ENCODE measurements at regions not wholly inside any gene's neighbourhood (a gene's known extent, or its start where the extent isn't known, plus 50 kb on each side); places are given as distances from the start of the nearest gene placed in this dataset.

DNA sequence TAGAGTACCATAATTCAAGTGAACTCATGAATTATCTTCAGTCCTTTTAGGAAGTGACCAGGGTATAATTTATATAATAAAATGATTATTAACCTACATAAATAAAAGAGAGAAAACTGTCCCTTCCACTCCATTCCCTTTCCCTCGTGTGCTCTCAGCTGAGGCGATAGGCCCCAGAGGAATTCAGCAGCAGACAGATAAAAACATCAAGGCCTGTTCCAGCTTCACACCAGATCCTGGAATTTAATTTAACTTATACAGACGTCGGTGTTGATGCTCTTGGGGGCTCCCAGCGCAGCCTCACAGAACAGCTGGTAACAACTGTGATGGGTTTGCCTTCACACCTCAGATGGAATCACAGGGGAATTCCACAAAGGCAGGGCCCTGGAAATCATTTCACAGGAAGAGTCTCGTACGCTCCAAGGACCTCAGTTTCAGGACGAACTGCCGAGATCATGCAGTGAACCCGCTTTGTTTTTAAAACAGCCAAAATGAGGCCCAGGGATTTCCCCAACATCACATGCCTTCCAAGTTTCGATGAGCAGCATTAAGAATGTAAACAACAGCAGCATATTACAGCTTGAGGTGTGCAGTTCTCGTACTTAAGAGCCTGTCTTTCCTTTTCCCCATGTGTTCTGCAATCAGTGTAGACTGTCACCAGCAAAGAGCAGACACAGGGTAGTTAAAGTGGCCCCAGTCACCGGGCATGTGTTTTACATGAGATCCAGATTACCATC, 73.6 kb upstream of the ALDH1B1 start:
- no peak overlapping the region for H3K27ac ChIP-seq (ENCODE audit: insufficient read depth, low read length)
- peak in 1 of 2 donors; percentile 43 for DNase-seq (ENCODE audit: low read depth in 2 of 2)
- TF ChIP-seq EZH2 (IDR thresholded peaks at IDR 0.05; ENCODE audit: low read length, missing control alignments) (no peak), CTCF (conservative IDR thresholded peaks at IDR 0.05 in 1 of 2, IDR thresholded peaks at IDR 0.05 in 1 of 2; ENCODE audit: low read depth in 1 of 2, low read length in 2 of 2) (no peak)
- peaks cover 2% of the 10 kb centered on the region for H3K27me3 ChIP-seq (ENCODE audit: control insufficient read depth, insufficient read depth, low read length)
- H3K4me3 ChIP-seq (replicated peaks in 1 of 4; ENCODE audit: control extremely low read depth in 1 of 4, insufficient read depth in 1 of 4, low read depth in 3 of 4, low read length in 4 of 4): peak overlapping the region in 3 of 4 experiments; percentile 7 to 43 (median 42)
- no peaks in the 10 kb centered on the region for H4K20me1 ChIP-seq (ENCODE audit: control insufficient read depth, extremely low read depth, insufficient read depth, low read length)
- no peaks in the 10 kb centered on the region for H3K4me1 ChIP-seq (ENCODE audit: control insufficient read depth, extremely low read depth, insufficient read depth, low read length)
- peak overlapping the region; percentile 72 for H3K4me2 ChIP-seq (ENCODE audit: extremely low read depth, insufficient read depth, low read length)
- H3K9me3 ChIP-seq (ENCODE audit: control insufficient read depth, insufficient read depth, low read depth, low read length): no peaks in the 10 kb centered on the region
- no peaks in the 10 kb centered on the region for H3K36me3 ChIP-seq (ENCODE audit: control insufficient read depth, insufficient read depth, low read length)
- no peaks in the 10 kb centered on the region for H3K79me2 ChIP-seq (ENCODE audit: control insufficient read depth, insufficient read depth, low read length)
- H2AFZ ChIP-seq (ENCODE audit: low read length): peak overlapping the region; percentile 87
- no peak overlapping the region for H3K9ac ChIP-seq (ENCODE audit: insufficient read depth, low read length)

GRCh38 chr9:38316166-38316780, 76.2 kb upstream of the ALDH1B1 start:
- Histone ChIP-seq H3K27ac (ENCODE audit: insufficient read depth, low read length) (no peak overlapping the region), H3K9me3 (ENCODE audit: control insufficient read depth, insufficient read depth, low read depth, low read length) (no peaks in the 10 kb centered on the region), H2AFZ (ENCODE audit: low read length) (no peak overlapping the region), H3K9ac (ENCODE audit: insufficient read depth, low read length) (no peak overlapping the region), H4K20me1 (ENCODE audit: control insufficient read depth, extremely low read depth, insufficient read depth, low read length) (no peaks in the 10 kb centered on the region), H3K4me2 (ENCODE audit: extremely low read depth, insufficient read depth, low read length) (no peak overlapping the region), H3K4me3 (replicated peaks in 1 of 4; ENCODE audit: control extremely low read depth in 1 of 4, insufficient read depth in 1 of 4, low read depth in 3 of 4, low read length in 4 of 4) (no peak overlapping the region), H3K79me2 (ENCODE audit: control insufficient read depth, insufficient read depth, low read length) (no peaks in the 10 kb centered on the region), H3K27me3 (ENCODE audit: control insufficient read depth, insufficient read depth, low read length) (peaks cover 6% of the 10 kb centered on the region), H3K36me3 (ENCODE audit: control insufficient read depth, insufficient read depth, low read length) (no peaks in the 10 kb centered on the region), H3K4me1 (ENCODE audit: control insufficient read depth, extremely low read depth, insufficient read depth, low read length) (no peaks in the 10 kb centered on the region)
- DNase-seq (ENCODE audit: low read depth in 2 of 2): no peak
- TF ChIP-seq CTCF (conservative IDR thresholded peaks at IDR 0.05 in 1 of 2, IDR thresholded peaks at IDR 0.05 in 1 of 2; ENCODE audit: low read depth in 1 of 2, low read length in 2 of 2): no peak
- TF ChIP-seq EZH2 (IDR thresholded peaks at IDR 0.05; ENCODE audit: low read length, missing control alignments): no peak

DNA sequence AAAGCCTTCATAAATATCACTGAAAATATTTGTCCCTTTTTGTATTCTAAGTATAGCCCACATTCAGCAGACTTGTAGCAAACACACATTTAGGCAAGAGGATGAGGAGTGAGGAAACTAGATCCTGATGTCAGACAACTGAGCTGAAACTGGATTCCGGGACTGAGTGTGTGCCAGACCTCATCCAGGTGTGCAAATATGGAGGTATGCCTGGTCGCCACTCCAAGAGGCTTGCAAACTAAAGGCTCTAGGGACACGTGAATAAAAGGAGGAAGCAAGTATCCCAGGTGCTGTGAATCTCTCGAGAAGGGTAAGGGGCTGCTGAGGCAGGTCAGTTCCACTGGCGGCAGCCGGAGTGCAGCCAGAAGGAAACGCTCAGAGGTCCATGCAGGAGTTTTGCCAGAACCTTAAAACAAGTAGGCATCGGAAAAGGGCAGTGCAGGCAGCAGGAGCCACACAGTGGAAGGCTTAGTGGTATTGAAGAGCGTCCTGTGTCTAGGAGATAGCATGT, 77.4 kb upstream of the ALDH1B1 start:
- no peak for DNase-seq (ENCODE audit: low read depth in 2 of 2)
- Histone ChIP-seq H3K36me3 (ENCODE audit: control insufficient read depth, insufficient read depth, low read length) (no peaks in the 10 kb centered on the region), H3K79me2 (ENCODE audit: control insufficient read depth, insufficient read depth, low read length) (no peaks in the 10 kb centered on the region), H4K20me1 (ENCODE audit: control insufficient read depth, extremely low read depth, insufficient read depth, low read length) (no peaks in the 10 kb centered on the region), H3K4me3 (replicated peaks in 1 of 4; ENCODE audit: control extremely low read depth in 1 of 4, insufficient read depth in 1 of 4, low read depth in 3 of 4, low read length in 4 of 4) (no peak overlapping the region), H3K4me1 (ENCODE audit: control insufficient read depth, extremely low read depth, insufficient read depth, low read length) (no peaks in the 10 kb centered on the region), H3K27ac (ENCODE audit: insufficient read depth, low read length) (no peak overlapping the region), H3K27me3 (ENCODE audit: control insufficient read depth, insufficient read depth, low read length) (peaks cover 6% of the 10 kb centered on the region), H3K4me2 (ENCODE audit: extremely low read depth, insufficient read depth, low read length) (no peak overlapping the region), H3K9ac (ENCODE audit: insufficient read depth, low read length) (no peak overlapping the region), H3K9me3 (ENCODE audit: control insufficient read depth, insufficient read depth, low read depth, low read length) (no peaks in the 10 kb centered on the region), H2AFZ (ENCODE audit: low read length) (no peak overlapping the region)
- TF ChIP-seq CTCF (conservative IDR thresholded peaks at IDR 0.05 in 1 of 2, IDR thresholded peaks at IDR 0.05 in 1 of 2; ENCODE audit: low read depth in 1 of 2, low read length in 2 of 2): no peak
- no peak for TF ChIP-seq EZH2 (IDR thresholded peaks at IDR 0.05; ENCODE audit: low read length, missing control alignments)
